ENCODE measurements at regions not wholly inside any gene's neighbourhood (a gene's known extent, or its start where the extent isn't known, plus 50 kb on each side); places are given as distances from the start of the nearest gene placed in this dataset.

DNA sequence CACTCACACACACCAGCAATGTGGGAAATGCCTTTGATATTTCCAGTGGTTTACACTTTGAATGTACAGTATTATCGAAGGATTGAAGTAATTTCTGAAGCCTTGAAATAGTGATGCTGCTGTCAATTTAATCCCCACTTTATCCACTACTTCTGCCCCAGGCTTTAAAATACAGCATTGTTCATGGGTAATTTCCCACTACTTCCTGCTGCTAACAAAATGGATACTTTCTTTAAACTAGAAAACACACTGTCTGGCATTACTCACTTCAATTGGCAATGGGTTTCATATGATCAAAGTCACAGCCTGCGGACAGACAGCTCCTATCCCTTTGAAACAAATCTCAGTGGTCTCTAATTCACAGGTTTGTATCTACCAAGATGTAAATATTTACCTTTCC, 292.2 kb downstream of the CDH11 start:
- Histone ChIP-seq H3K4me3 (ENCODE audit: low read length) (no peak overlapping the region), H3K4me1 (ENCODE audit: control insufficient read depth, insufficient read depth, low read length) (no peaks in the 10 kb centered on the region), H3K27me3 (ENCODE audit: control insufficient read depth, insufficient read depth, low read length) (no peaks in the 10 kb centered on the region), H3K9me3 (ENCODE audit: control insufficient read depth, insufficient read depth, low read length) (no peaks in the 10 kb centered on the region; the same call in 1 of the 2 replicates), H3K36me3 (ENCODE audit: control insufficient read depth, insufficient read depth, low read length) (no peaks in the 10 kb centered on the region), H3K27ac (ENCODE audit: low read length) (no peak overlapping the region)
- WGBS (ENCODE audit: insufficient coverage, insufficient read length) = no CpG with 5 or more reads among the region's 2 CpGs
- no peak for DNase-seq (ENCODE audit: low read depth, low spot score)

DNA sequence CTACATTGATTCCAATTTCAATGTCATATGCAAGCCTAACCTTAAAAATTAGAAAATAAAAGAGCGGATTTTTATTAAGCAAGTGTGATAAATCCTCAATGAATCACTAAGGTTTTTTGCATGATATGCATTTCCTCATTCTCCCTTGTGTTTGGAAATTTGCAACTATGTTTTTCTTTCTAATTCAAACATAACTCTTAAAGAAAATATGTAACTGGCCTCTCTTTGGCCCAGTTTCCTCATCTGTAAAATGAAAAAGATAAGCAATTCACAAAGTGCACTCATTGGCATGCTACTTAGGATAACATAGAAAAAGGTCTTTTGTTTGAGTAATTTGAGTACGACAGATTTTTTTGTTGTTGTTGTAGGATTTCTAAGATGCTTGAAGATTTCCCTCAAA, 295.5 kb downstream of the CDH11 start:
- Histone ChIP-seq H3K9me3 (ENCODE audit: control insufficient read depth, insufficient read depth, low read length) (no peaks in the 10 kb centered on the region), H3K4me1 (ENCODE audit: control insufficient read depth, insufficient read depth, low read length) (no peaks in the 10 kb centered on the region; the same call in 1 of the 2 replicates), H3K4me3 (ENCODE audit: low read length) (no peak overlapping the region), H3K27ac (ENCODE audit: low read length) (no peak overlapping the region), H3K36me3 (ENCODE audit: control insufficient read depth, insufficient read depth, low read length) (no peaks in the 10 kb centered on the region), H3K27me3 (ENCODE audit: control insufficient read depth, insufficient read depth, low read length) (peaks cover 1% of the 10 kb centered on the region; the same call in 1 of the 2 replicates)
- DNase-seq (ENCODE audit: low read depth, low spot score) = no peak
- WGBS (ENCODE audit: insufficient coverage, insufficient read length) = no CpG with 5 or more reads among the region's 2 CpGs

DNA sequence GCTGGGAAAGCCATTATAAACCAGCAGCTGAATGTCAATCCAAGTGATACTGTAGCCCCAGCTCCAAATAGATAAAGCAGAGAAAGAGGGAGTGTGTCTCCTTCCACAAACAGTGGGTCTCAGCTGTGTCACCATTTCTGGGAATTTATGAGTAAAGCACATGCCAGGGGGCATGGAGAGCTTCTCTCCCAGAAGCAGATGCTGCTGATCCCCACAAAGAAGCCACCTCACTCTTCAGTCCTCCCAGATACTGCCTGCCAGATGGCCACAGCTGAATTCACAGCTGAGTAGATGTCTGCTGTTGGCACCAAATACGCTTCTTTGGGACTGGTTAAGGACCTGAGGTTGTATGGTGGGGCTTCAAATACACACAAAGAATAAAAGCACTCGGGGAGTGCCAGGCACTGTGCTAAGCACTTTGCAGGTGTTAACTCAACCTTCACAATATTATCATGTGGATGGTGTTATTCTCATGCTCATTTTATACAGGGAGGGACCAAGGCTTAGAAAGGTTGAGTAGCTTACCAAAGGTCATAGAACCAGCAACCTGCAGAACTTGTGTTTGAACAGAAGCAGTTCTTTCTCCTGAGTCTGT, 298.3 kb downstream of the CDH11 start:
- no peak for DNase-seq (ENCODE audit: low read depth, low spot score)
- H3K4me3 ChIP-seq (ENCODE audit: low read length) = no peak overlapping the region
- no peaks in the 10 kb centered on the region for H3K36me3 ChIP-seq (ENCODE audit: control insufficient read depth, insufficient read depth, low read length)
- H3K27me3 ChIP-seq (ENCODE audit: control insufficient read depth, insufficient read depth, low read length) = peaks cover 1% of the 10 kb centered on the region; the same call in 1 of the 2 replicates
- no peak overlapping the region for H3K27ac ChIP-seq (ENCODE audit: low read length)
- no CpG with 5 or more reads among the region's 2 CpGs for WGBS (ENCODE audit: insufficient coverage, insufficient read length)
- no peaks in the 10 kb centered on the region; the same call in 1 of the 2 replicates for H3K4me1 ChIP-seq (ENCODE audit: control insufficient read depth, insufficient read depth, low read length)
- no peaks in the 10 kb centered on the region for H3K9me3 ChIP-seq (ENCODE audit: control insufficient read depth, insufficient read depth, low read length)

DNA sequence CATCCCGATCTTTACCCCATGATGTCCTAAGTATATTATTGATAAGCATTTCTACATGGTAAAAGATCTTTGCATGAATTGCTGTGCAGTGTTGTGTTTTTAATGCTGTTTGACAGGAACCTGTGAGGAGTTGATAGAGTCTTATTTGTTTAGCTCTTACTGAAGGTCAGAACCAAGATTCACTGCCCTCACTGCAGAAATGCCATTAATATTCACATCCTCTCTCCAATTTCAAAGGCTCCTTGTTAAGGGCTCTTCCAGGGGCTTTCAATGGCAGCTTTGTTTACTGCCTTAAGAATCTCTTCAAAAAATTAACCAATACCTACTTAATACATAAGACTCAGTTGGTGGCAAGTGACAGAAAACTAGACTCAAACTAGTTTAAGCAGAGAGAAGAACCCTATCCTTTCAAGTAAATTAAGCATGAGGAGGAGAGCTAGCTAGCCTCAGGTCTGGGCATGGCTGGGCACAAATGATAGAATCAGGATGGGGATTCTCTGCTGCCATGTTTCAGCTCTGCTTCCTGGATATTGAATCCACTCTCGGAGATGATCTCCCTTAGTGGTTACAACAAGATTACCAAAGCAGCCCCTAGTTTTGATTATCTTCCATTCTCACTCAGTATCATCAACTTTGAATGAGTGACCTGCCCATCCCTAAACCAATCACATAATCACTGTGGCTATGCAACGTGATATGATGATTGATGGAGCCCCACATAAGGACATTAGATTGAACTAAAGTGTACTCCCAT, 311.8 kb downstream of the CDH11 start:
- no peaks in the 10 kb centered on the region for H3K27me3 ChIP-seq (ENCODE audit: control insufficient read depth, insufficient read depth, low read length)
- H3K9me3 ChIP-seq (ENCODE audit: control insufficient read depth, insufficient read depth, low read length) = no peaks in the 10 kb centered on the region
- H3K4me3 ChIP-seq (ENCODE audit: low read length) = no peak overlapping the region
- no peaks in the 10 kb centered on the region for H3K4me1 ChIP-seq (ENCODE audit: control insufficient read depth, insufficient read depth, low read length)
- no CpG with 5 or more reads among the region's 3 CpGs for WGBS (ENCODE audit: insufficient coverage, insufficient read length)
- no peak for DNase-seq (ENCODE audit: low read depth, low spot score)
- no peak overlapping the region for H3K27ac ChIP-seq (ENCODE audit: low read length)
- H3K36me3 ChIP-seq (ENCODE audit: control insufficient read depth, insufficient read depth, low read length) = no peaks in the 10 kb centered on the region

DNA sequence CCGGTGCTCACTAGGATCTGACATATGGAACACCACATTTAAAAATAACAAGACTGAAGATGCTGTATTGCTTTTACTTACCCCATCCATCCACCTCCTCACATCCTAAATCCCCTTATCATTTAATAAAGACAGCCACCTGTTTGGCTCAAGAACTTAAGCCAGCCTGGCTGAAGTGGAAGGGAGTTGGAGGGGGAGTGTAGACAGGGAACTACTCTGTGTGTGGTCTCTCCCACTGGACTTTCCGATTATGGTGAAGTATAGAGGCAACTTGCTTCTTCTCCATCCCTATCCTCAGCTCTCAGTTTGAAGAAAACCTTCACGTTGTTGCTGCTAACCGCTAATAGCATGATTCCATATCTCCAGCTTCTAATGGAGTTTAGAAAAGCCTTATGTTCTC, 313.4 kb downstream of the CDH11 start:
- DNase-seq (ENCODE audit: low read depth, low spot score) = no peak
- no peaks in the 10 kb centered on the region for H3K36me3 ChIP-seq (ENCODE audit: control insufficient read depth, insufficient read depth, low read length)
- H3K27ac ChIP-seq (ENCODE audit: low read length) = no peak overlapping the region
- WGBS (ENCODE audit: insufficient coverage, insufficient read length) = no CpG with 5 or more reads among the region's 4 CpGs
- H3K9me3 ChIP-seq (ENCODE audit: control insufficient read depth, insufficient read depth, low read length) = no peaks in the 10 kb centered on the region
- H3K27me3 ChIP-seq (ENCODE audit: control insufficient read depth, insufficient read depth, low read length) = no peaks in the 10 kb centered on the region
- no peaks in the 10 kb centered on the region for H3K4me1 ChIP-seq (ENCODE audit: control insufficient read depth, insufficient read depth, low read length)
- H3K4me3 ChIP-seq (ENCODE audit: low read length) = no peak overlapping the region

DNA sequence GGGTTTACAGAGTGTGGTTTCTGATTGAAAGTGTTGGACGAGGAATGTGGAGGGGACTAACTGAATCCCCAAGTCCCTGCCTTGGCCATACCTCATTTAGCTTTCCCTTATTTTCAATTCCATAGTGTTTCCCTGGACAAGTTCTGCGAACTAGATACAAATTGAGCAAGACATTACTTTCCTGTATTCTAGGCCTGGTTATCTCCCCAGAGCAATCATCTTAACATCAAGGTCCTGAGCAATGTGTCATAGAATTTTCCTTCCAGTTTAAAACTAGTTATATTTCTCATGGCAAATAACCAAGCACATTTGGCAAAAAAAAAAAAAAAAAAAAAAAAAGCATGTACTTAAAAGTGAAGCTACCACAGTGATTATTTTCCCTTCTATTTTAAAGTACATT, 330.1 kb downstream of the CDH11 start:
- WGBS (ENCODE audit: insufficient coverage, insufficient read length) = no CpG with 5 or more reads among the region's 2 CpGs
- Histone ChIP-seq H3K36me3 (ENCODE audit: control insufficient read depth, insufficient read depth, low read length) (no peaks in the 10 kb centered on the region), H3K9me3 (ENCODE audit: control insufficient read depth, insufficient read depth, low read length) (no peaks in the 10 kb centered on the region), H3K4me1 (ENCODE audit: control insufficient read depth, insufficient read depth, low read length) (no peaks in the 10 kb centered on the region), H3K27me3 (ENCODE audit: control insufficient read depth, insufficient read depth, low read length) (no peaks in the 10 kb centered on the region), H3K27ac (ENCODE audit: low read length) (no peak overlapping the region), H3K4me3 (ENCODE audit: low read length) (no peak overlapping the region)
- no peak for DNase-seq (ENCODE audit: low read depth, low spot score)

DNA sequence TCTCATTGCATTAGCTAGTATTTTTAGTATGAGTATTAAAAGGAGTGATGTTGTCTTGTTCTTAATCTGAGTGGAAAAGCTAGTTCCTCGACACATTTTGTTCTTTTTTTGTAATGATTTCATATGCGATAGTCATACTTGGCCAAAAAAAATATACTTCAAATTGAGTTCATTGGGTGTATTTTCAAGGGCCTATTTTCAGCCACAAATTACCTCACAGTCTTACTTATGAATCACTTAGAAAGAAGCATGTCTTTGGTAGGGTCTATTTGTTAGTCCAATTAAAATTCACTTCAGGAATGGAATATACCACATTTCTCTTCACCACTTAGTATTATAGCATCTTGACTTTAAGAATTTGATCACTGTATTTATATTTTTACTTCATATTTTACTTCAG, 337.2 kb downstream of the CDH11 start:
- Histone ChIP-seq H3K9me3 (ENCODE audit: control insufficient read depth, insufficient read depth, low read length) (no peaks in the 10 kb centered on the region), H3K4me1 (ENCODE audit: control insufficient read depth, insufficient read depth, low read length) (no peaks in the 10 kb centered on the region), H3K4me3 (ENCODE audit: low read length) (no peak overlapping the region), H3K27me3 (ENCODE audit: control insufficient read depth, insufficient read depth, low read length) (no peaks in the 10 kb centered on the region), H3K27ac (ENCODE audit: low read length) (no peak overlapping the region), H3K36me3 (ENCODE audit: control insufficient read depth, insufficient read depth, low read length) (no peaks in the 10 kb centered on the region)
- no CpG with 5 or more reads among the region's 2 CpGs for WGBS (ENCODE audit: insufficient coverage, insufficient read length)
- DNase-seq (ENCODE audit: low read depth, low spot score) = no peak

DNA sequence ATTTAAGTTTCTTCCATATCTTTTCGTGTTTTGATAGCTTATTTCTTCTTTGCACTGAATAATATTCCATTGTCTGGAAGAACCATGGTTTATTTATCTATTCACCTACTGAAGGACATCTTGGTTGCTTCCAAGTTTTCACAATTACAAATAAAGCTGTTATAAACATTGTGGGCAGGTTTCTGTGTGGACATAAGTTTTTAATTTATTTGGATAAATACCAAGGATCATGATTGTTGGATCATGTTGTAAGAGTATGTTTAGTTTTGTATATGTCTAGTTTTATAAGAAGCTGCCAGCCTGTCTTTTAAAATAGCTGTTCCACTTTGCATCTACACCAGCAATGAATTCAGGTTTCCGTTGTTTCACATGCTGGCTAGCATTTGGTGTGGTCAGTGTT, 339.4 kb downstream of the CDH11 start:
- H3K36me3 ChIP-seq (ENCODE audit: control insufficient read depth, insufficient read depth, low read length) = no peaks in the 10 kb centered on the region
- DNase-seq (ENCODE audit: low read depth, low spot score) = no peak
- no peak overlapping the region for H3K27ac ChIP-seq (ENCODE audit: low read length)
- H3K27me3 ChIP-seq (ENCODE audit: control insufficient read depth, insufficient read depth, low read length) = no peaks in the 10 kb centered on the region
- H3K9me3 ChIP-seq (ENCODE audit: control insufficient read depth, insufficient read depth, low read length) = no peaks in the 10 kb centered on the region
- WGBS (ENCODE audit: insufficient coverage, insufficient read length) = no CpG with 5 or more reads among the region's 2 CpGs
- H3K4me1 ChIP-seq (ENCODE audit: control insufficient read depth, insufficient read depth, low read length) = no peaks in the 10 kb centered on the region
- no peak overlapping the region for H3K4me3 ChIP-seq (ENCODE audit: low read length)

DNA sequence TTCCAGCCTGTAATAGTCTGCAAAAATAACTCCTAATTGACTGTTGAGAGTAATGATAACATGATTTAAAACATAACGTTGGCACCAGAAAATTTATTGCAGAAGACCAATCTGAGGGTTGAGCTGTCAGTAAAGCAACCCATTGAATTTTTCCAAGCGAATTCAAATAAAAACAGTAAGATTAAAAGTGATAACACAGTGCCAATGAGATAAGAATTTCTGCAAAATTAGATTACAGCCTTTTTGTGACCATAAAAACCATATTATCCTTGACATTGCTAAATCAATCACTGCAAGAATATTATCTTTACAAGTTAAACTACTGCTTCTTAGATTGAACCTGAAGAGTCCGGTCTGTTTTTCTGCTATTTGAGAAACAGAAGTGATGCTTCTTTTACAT, 341.4 kb downstream of the CDH11 start:
- Histone ChIP-seq H3K4me1 (ENCODE audit: control insufficient read depth, insufficient read depth, low read length) (no peaks in the 10 kb centered on the region), H3K36me3 (ENCODE audit: control insufficient read depth, insufficient read depth, low read length) (no peaks in the 10 kb centered on the region), H3K27ac (ENCODE audit: low read length) (no peak overlapping the region), H3K9me3 (ENCODE audit: control insufficient read depth, insufficient read depth, low read length) (no peaks in the 10 kb centered on the region), H3K27me3 (ENCODE audit: control insufficient read depth, insufficient read depth, low read length) (no peaks in the 10 kb centered on the region), H3K4me3 (ENCODE audit: low read length) (no peak overlapping the region)
- DNase-seq (ENCODE audit: low read depth, low spot score) = no peak
- WGBS (ENCODE audit: insufficient coverage, insufficient read length) = no CpG with 5 or more reads among the region's 3 CpGs

DNA sequence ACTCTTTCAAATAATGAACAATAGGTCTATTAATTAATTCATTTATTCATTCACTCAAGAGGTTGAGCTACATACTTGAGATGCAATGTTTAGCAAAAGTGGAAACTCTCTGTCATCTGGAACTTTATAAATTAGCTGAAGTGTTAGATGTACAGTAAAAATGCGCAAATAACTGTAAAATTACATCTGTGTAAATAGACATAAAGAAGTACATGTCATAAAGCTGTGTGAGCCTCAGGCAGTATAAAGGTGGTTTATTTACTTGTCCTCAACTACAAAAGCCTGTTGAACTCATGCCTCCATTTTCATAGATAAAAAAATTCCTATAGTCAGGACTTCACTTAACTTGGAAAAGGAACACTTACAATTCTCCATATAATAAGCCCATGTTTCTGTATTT, 343.1 kb downstream of the CDH11 start:
- no peak for DNase-seq (ENCODE audit: low read depth, low spot score)
- H3K27ac ChIP-seq (ENCODE audit: low read length) = no peak overlapping the region
- no peaks in the 10 kb centered on the region for H3K9me3 ChIP-seq (ENCODE audit: control insufficient read depth, insufficient read depth, low read length)
- no peaks in the 10 kb centered on the region for H3K4me1 ChIP-seq (ENCODE audit: control insufficient read depth, insufficient read depth, low read length)
- H3K4me3 ChIP-seq (ENCODE audit: low read length) = no peak overlapping the region
- H3K27me3 ChIP-seq (ENCODE audit: control insufficient read depth, insufficient read depth, low read length) = no peaks in the 10 kb centered on the region
- WGBS (ENCODE audit: insufficient coverage, insufficient read length) = no CpG with 5 or more reads among the region's 1 CpG
- no peaks in the 10 kb centered on the region for H3K36me3 ChIP-seq (ENCODE audit: control insufficient read depth, insufficient read depth, low read length)

DNA sequence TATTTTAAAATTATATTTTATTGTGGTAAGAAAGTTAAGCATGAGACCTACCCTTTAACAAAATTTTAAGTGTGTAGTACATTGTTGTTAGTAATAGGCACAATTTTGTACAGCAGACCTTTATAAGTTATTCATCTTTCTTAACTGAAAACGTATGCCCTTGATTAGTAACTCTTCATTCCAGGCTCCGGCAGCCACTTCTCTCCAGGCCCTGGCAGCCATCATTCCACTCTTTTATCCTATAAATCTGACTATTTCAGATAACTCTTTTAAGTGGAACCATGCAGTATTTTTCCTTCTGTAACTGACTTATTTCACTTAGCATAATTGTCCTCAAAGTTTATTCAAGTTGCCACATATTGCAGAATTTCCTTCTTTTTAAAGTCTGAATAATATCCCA, 348.2 kb downstream of the CDH11 start:
- H3K4me1 ChIP-seq (ENCODE audit: control insufficient read depth, insufficient read depth, low read length) = no peaks in the 10 kb centered on the region; the same call in 1 of the 2 replicates
- H3K27me3 ChIP-seq (ENCODE audit: control insufficient read depth, insufficient read depth, low read length) = no peaks in the 10 kb centered on the region
- no peaks in the 10 kb centered on the region for H3K9me3 ChIP-seq (ENCODE audit: control insufficient read depth, insufficient read depth, low read length)
- no peaks in the 10 kb centered on the region for H3K36me3 ChIP-seq (ENCODE audit: control insufficient read depth, insufficient read depth, low read length)
- no CpG with 5 or more reads among the region's 2 CpGs for WGBS (ENCODE audit: insufficient coverage, insufficient read length)
- no peak for DNase-seq (ENCODE audit: low read depth, low spot score)
- no peak overlapping the region for H3K4me3 ChIP-seq (ENCODE audit: low read length)
- H3K27ac ChIP-seq (ENCODE audit: low read length) = no peak overlapping the region
